Suppressor macrophage treated with lipopolysaccharide for 4 hours (primary cell): ENCODE measurements at regions not wholly inside any gene's neighbourhood (a gene's known extent, or its start where the extent isn't known, plus 50 kb on each side); places are given as distances from the start of the nearest gene placed in this dataset.

Source experiments
- DNase-seq: peaks from one replicate; pipeline ENCODE4 v3.0.0-alpha.2; 2020

GRCh38 chr10:111357859-111358258 lies 281.0 kb downstream of the ADRA2A start:
- DNase-seq = no peak

DNA sequence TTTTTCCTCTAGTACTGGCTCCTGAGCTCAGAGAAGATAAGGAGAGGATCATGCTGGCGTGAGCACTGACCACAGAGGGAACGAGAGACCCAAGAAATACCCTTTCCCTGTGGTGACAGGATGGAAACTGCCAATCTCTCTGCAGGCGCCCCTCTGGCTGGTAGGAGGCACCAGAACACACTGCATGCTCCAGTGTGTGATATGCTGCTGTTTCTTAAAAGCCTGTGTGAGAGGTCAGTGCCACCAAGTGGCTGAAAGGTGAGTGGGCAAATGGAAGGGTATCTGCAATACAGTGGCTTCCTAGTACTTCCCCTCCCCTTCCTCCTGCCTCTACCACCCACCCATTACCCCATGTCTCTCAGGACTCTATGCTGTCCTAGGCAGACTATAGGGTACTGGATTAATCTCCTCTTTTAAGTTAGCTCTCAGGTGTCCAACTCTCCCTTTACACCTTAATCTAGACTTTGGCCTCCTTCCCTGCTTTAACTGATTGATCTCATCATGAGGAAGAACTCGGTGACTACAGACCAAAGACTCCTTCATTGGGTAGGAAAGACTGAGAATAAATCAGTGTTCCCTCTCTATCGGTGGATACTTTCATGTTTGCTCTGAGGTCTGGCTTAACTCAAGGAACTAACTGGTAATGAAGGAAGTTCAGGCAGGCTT lies 283.6 kb downstream of the ADRA2A start:
- DNase-seq = no peak

DNA sequence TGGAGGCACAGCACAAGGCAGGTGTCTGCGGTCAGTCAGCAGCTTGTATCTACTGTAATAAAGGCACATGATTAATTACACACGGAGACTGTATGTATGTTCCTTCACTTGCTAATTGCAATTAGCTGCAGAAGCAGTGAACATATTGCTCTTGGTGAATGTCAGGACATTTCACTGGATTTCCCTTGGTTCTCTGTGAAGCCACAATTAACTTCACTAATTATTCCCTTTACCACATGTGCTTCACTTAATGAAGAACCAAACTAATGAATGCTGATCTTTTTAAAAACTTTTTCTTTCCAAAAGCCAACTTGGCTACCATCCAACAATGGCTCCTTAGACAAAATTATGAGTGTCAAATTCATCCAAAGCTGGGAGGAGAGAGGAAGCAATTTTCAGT lies 290.7 kb downstream of the ADRA2A start:
- no peak for DNase-seq

GRCh38 chr10:111370101-111370500 lies 293.3 kb downstream of the ADRA2A start:
- no peak for DNase-seq

DNA sequence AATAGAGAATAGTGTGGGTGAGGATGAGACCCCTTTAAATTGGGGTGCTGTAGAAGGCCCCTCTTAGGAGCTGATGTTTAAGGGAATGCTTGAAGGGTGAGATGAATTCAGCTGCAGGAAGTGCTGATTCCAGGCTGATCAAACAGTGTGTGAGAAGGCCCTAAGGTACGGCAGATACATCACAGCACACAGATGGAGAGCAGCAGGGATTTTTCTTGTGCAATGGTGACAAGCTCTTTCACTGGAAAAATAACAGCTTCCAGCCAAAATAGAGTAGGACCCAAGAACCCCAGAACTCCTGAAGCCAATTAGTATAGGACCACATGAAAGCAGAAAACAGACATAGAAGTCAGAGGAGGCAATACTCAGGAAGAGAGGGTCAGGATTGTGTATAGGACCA lies 296.9 kb downstream of the ADRA2A start:
- no peak for DNase-seq

DNA sequence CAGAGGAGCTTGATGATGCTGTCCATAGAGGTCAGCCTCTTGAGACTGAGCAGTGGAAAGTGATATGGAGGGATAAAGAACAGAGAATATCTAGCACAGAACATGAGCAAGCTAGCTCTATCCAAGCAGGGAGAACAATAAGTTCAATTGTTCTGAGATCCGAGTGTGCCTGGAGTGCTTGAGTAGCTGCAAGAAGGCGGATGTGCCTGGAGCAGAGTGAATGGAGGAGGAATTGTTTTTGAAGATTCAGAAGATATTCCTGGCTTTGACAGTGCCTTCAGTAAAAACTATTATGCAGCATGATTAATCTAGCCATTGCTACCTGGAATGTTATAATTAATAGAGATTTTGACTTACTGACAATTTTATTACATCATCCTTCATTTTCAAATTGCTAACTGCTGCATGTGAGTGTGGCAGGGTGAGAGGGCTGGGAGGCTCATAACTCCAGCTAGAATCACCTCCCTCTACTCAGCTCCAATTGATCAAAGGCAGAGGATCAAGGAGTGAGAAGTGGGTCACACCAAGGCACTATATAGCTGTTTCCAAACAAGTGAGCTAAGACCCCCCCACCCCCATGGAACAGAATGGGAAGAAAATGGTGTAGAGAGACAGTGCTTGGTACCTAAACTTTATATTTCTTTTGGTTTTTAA lies 302.8 kb downstream of the ADRA2A start:
- no peak for DNase-seq

- no peak for DNase-seq
Measured at GRCh38 chr10:111384556-111384955, 307.7 kb downstream of the ADRA2A start.

- DNase-seq = no peak
Measured at GRCh38 chr10:111390813-111391563, 314.2 kb downstream of the ADRA2A start.

DNA sequence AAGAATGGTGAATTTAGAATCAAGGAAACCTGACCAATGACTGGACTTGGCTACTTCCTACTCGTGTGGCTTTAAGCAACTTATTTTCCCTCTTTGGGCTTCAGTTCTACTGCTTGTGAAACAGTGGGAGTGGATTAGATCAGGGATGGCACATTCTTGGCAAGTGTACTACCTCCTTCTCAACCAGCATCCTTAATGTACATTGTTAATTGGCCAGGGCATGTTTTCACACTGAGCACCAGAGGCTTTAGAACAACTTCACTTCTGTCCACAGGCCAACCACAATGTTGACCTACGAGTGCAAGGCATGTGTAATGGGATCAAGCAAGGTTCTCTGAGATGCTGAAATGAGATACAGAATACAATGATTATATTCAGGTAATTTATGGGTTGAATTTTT lies 315.3 kb downstream of the ADRA2A start:
- no peak for DNase-seq

GRCh38 chr10:111392910-111393309 lies 316.1 kb downstream of the ADRA2A start:
- DNase-seq = no peak

GRCh38 chr10:111410740-111411139 lies 333.9 kb downstream of the ADRA2A start:
- no peak for DNase-seq

GRCh38 chr10:111425459-111425858 lies 348.6 kb downstream of the ADRA2A start:
- no peak for DNase-seq

DNA sequence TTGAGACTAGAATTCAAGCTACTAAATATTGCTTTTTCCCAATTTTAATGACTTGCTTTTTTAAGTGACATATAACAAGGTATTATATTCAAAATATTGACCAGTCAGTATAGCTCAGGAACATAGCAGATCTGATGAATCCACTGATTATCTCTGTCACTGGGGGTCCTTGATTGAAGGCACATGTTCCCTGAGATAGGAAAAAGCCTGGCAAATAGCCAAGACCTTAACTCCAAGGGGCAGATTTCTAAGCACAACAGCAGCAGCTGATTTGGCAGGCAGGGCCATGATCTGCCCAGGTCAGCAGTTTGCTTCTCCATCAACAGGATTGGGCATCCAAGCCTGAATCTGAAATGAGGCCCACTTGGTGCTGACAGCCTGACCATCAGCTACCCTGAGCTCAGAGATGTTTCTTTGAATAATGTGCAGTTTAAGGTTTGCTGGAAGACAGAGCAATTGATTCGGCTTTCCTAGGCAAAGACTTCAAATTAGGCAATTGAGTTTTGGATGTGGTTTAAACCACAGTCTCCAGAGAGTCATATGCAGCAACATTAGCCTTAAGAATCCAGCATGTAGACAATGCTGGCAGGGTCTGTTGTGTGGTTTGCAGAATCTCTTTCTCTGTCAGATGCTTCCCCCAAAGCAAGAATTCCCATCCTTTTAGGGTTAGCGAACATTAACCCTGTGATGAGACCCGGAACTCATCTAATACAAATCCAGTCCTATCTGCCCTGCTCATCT lies 352.6 kb downstream of the ADRA2A start:
- no peak for DNase-seq

GRCh38 chr10:111430070-111430469 lies 353.2 kb downstream of the ADRA2A start:
- DNase-seq = no peak

DNA sequence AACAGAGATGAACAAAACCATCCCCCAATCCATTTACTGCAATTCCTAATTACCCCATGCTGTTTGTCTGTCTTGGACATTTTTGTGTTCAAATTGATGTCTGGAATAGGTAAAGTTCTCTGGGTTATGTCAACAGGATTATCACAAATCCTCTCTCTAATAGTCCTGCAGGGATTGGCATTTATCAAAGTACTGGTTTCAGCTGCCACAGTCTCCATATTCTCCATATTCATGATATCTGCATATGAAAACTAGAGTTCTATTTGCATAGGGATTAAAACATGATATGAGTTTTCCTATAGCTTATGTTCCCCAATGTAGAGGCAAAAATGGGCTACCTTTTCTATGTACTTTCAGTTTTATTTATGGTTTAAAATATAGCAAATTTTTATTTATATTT lies 355.8 kb downstream of the ADRA2A start:
- DNase-seq = no peak

- no peak for DNase-seq
Measured at GRCh38 chr10:111435871-111436270, 359.0 kb downstream of the ADRA2A start.

DNA sequence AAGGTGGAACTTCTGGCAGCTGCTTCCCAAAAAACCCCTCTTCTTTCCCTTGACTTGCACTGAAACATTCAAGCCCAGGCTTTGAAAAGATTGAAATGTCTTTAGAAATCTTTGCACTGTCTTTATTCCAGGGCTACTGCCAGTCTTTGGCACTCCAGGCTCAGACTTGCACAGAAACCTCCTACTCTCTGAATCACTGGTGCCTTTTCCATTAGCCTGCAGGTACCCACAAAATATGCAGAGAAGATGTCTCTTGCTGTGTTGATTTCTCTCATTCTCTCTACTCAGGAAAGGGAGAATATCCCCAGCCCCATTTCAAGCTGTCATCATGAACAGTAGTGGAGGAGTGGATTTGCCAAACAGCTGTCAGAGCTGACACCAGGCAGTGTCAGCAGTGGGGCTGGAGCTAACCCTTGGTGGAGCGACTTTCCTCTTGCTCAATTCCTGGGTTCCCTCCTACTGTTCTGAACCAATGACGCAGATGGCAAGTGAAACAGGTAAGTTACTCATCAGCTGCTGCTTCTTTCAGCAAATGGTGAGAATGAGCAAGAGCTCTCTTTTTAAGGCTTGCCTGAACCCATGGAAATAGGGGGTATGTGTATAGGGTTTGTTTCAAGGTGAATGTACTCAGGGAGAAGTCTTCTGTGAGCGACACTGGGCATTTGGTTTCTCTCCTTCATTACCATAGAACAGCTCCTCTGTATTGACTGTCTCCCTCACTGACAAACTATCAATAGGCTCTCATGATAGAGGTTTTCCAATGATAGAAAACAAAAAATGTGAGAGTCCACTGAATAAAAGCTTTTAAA lies 362.4 kb downstream of the ADRA2A start:
- no peak for DNase-seq

DNA sequence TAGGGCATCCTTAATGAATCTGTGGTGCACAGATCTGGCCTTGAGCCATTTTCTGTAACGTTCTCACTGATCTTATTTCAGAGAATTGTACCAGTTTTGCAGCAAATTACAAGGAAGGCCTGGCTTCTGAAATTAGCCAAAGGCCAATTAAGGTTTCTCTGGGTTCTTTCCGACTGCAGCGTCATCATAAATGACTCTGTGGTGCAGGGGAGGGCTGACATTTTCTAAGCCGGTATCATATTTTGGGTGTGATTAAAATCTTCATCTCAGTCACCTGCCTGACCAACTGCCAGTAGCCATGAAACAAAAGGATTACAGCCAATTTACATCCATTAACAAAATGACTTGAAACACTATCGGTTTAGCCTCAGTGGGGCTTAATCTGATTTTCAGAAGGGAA lies 363.7 kb downstream of the ADRA2A start:
- DNase-seq = no peak

- DNase-seq = no peak
Measured at GRCh38 chr10:111445667-111446066, 368.8 kb downstream of the ADRA2A start.

GRCh38 chr10:111446966-111447365 lies 370.1 kb downstream of the ADRA2A start:
- DNase-seq = no peak

GRCh38 chr10:111452153-111452552 lies 375.3 kb downstream of the ADRA2A start:
- DNase-seq = no peak

- DNase-seq = no peak
Measured at GRCh38 chr10:111455776-111456426, 379.1 kb downstream of the ADRA2A start.
